SK-N-MC (cell line): ENCODE measurements at regions not wholly inside any gene's neighbourhood (a gene's known extent, or its start where the extent isn't known, plus 50 kb on each side); places are given as distances from the start of the nearest gene placed in this dataset.

ENCODE experiments used
- EZH2 ChIP-seq: fragments of 200-600 bp; sonication (generic); IDR thresholded peaks from one replicate; pipeline ENCODE4 v1.6.1; 2017; ENCODE audit warnings: antibody characterized with exemption
- FOXP2 ChIP-seq: optimal IDR thresholded peaks from 2 replicates; pipeline ENCODE3; 2011; ENCODE audit warnings: mild to moderate bottlenecking, moderate library complexity; ENCODE audit not compliant: insufficient read depth; ENCODE audit errors: extremely low read length, control extremely low read depth
- POLR2AphosphoS5 ChIP-seq: IDR thresholded peaks from 2 replicates; pipeline ENCODE4 v1.6.1; 2012; ENCODE audit warnings: mild to moderate bottlenecking, low read depth, low read length, borderline replicate concordance

GRCh38 chr2:222372993-222373392 is 51.4 kb upstream of the SGPP2 start:
- TF ChIP-seq POLR2AphosphoS5, result no peak
- TF ChIP-seq EZH2, result no peak
- no peak for TF ChIP-seq FOXP2
